Mucosa of descending colon (tissue), 3 donors: ENCODE measurements at regions not wholly inside any gene's neighbourhood (a gene's known extent, or its start where the extent isn't known, plus 50 kb on each side); places are given as distances from the start of the nearest gene placed in this dataset.

ENCODE experiments used
- ATAC-seq: fragments of 200-7000 bp; cut with Tn5 transposase; one replicate; pipeline ENCODE4 v1.9.1; 2020; ENCODE audit warnings: mild to moderate bottlenecking, moderate library complexity
- DNase-seq, 3 donors: peaks; one replicate each; pipeline ENCODE4 v3.0.0-alpha.2; 2020
- H3K36me3 ChIP-seq: fragments of 200-600 bp; one replicate; pipeline ENCODE4 v1.8.0; 2021; ENCODE audit warnings: low read depth, mild to moderate bottlenecking
- H3K4me1 ChIP-seq: fragments of 200-600 bp; one replicate; pipeline ENCODE4 v1.8.0; 2021; ENCODE audit warnings: low read depth, mild to moderate bottlenecking
- H3K4me3 ChIP-seq: fragments of 200-600 bp; one replicate; pipeline ENCODE4 v1.8.0; 2021; ENCODE audit warnings: mild to moderate bottlenecking
- H3K9me3 ChIP-seq: fragments of 200-600 bp; one replicate; pipeline ENCODE4 v1.8.0; 2021; ENCODE audit warnings: mild to moderate bottlenecking
- CTCF ChIP-seq: fragments of 200-600 bp; IDR thresholded peaks from one replicate; pipeline ENCODE4 v1.8.0; 2022; ENCODE audit warnings: antibody characterized with exemption, mild to moderate bottlenecking
- intact Hi-C, 2 donors: fragments of 100-400 bp; cut with DNase I in 1 of 2; cut with micrococcal nuclease in 1 of 2; formaldehyde crosslinking; loops; one replicate each; pipeline versions ENCODE4 v1.11.0 to v1.11.1; 2022; cut with DNase I, micrococcal nuclease
- donor health status: DM: no; HTN: no; CAD: no; lungs with moderate emphysema.
- donor health status: DM: no; HTN: no; CAD: no.
- donor health status: DM: no; HTN: yes; CAD: no.

DNA sequence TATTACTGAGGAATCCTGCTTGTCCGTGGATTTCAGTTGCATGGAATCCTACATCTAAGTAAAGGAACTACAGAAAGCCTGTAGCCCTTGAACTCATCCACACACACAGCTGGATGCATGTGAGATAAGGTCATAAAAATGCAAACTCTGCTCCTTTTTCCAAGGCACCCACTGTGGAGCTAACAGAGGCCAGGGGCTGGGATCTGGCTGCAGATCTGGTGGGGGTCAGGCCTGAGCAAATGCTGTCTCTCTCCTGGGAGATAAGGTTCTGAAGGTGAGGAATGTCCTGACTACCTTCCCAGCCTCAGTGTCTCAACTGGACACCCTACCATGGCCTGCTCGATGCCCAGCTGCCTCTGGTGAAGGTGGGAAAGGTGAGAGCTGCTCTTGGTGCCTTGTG lies 321.5 kb downstream of the LRFN2 start:
- no peak for TF ChIP-seq CTCF
- no peaks in the 10 kb centered on the region for H3K9me3 ChIP-seq
- intact Hi-C loops: no loop called here
- no peak for DNase-seq
- H3K36me3 ChIP-seq: no peaks in the 10 kb centered on the region
- no peak overlapping the region for H3K4me3 ChIP-seq
- no peaks in the 10 kb centered on the region for H3K4me1 ChIP-seq
- ATAC-seq: no peak

GRCh38 chr6:40263970-40264369 lies 323.2 kb downstream of the LRFN2 start:
- ATAC-seq (no peak), DNase-seq (no peak)
- intact Hi-C loops: no loop called here
- no peaks in the 10 kb centered on the region for H3K9me3 ChIP-seq
- TF ChIP-seq CTCF: no peak
- no peak overlapping the region for H3K4me3 ChIP-seq
- no peaks in the 10 kb centered on the region for H3K4me1 ChIP-seq
- H3K36me3 ChIP-seq: no peaks in the 10 kb centered on the region

GRCh38 chr6:40262363-40262762 lies 324.8 kb downstream of the LRFN2 start:
- ATAC-seq (no peak), DNase-seq (no peak)
- Histone ChIP-seq H3K9me3 (no peaks in the 10 kb centered on the region), H3K4me3 (no peak overlapping the region), H3K4me1 (no peaks in the 10 kb centered on the region), H3K36me3 (no peaks in the 10 kb centered on the region)
- intact Hi-C loops: no loop called here
- TF ChIP-seq CTCF: no peak

GRCh38 chr6:40258531-40258930 lies 324.3 kb upstream of the MOCS1 start:
- H3K4me3 ChIP-seq: no peak overlapping the region
- intact Hi-C loops: no loop called here
- no peaks in the 10 kb centered on the region for H3K9me3 ChIP-seq
- DNase-seq (no peak), ATAC-seq (no peak)
- no peaks in the 10 kb centered on the region for H3K4me1 ChIP-seq
- no peaks in the 10 kb centered on the region for H3K36me3 ChIP-seq
- no peak for TF ChIP-seq CTCF

GRCh38 chr6:40256831-40257230 lies 322.6 kb upstream of the MOCS1 start:
- TF ChIP-seq CTCF: no peak
- no peaks in the 10 kb centered on the region for H3K36me3 ChIP-seq
- intact Hi-C loops: no loop called here

GRCh38 chr6:40256224-40256623 lies 322.0 kb upstream of the MOCS1 start:
- H3K4me3 ChIP-seq: no peak overlapping the region
- ATAC-seq: no peak
- H3K9me3 ChIP-seq: no peaks in the 10 kb centered on the region
- intact Hi-C loops: no loop called here
- DNase-seq: no peak
- no peaks in the 10 kb centered on the region for H3K4me1 ChIP-seq
- TF ChIP-seq CTCF: no peak
- H3K36me3 ChIP-seq: no peaks in the 10 kb centered on the region

More at GRCh38 chr6:40256831-40257230, 322.6 kb upstream of the MOCS1 start:
- H3K4me3 ChIP-seq: no peak overlapping the region
- ATAC-seq (no peak), DNase-seq (no peak)
- no peaks in the 10 kb centered on the region for H3K4me1 ChIP-seq
- H3K9me3 ChIP-seq: no peaks in the 10 kb centered on the region
